ENCODE measurements at regions not wholly inside any gene's neighbourhood (a gene's known extent, or its start where the extent isn't known, plus 50 kb on each side); places are given as distances from the start of the nearest gene placed in this dataset.

- no peak for TF ChIP-seq CTCF (IDR thresholded peaks at IDR 0.05; ENCODE audit: low read depth, low read length, poor library complexity, severe bottlenecking)
- no peak for TF ChIP-seq EZH2phosphoT487 (IDR thresholded peaks at IDR 0.05; ENCODE audit: borderline replicate concordance, low read length)
Observed at GRCh38 chr9:26535151-26535550, 357.5 kb downstream of the CAAP1 start.
